HCT116 (cell line): ENCODE measurements at regions not wholly inside any gene's neighbourhood (a gene's known extent, or its start where the extent isn't known, plus 50 kb on each side); places are given as distances from the start of the nearest gene placed in this dataset.

ENCODE experiments used
- ATAC-seq: fragments of 200-7000 bp; cut with Tn5 transposase; 2 replicates; pipeline ENCODE4 v1.9.1; 2020; ENCODE audit warnings: mild to moderate bottlenecking, moderate library complexity
- BruUV-seq: library from RNA; stranded (reverse); fragments of 400-500 nt; replicated peaks from 2 replicates; lab custom pipeline; 2021; lab: Mats Ljungman, UMichigan
- CTCF ChIA-PET: fragments of 300-600 bp; sonication (Branson Sonifier 250); formaldehyde crosslinking; loops from one replicate; lab custom pipeline; 2021; ENCODE audit warnings: antibody characterized with exemption; lab: Charles Lee
- POLR2A ChIA-PET: fragments of 300-600, 350-600 bp; sonication (Branson Sonifier 250); formaldehyde crosslinking; loops from one replicate; lab custom pipeline; 2021; ENCODE audit warnings: antibody characterized with exemption; lab: Charles Lee
- RAD21 ChIA-PET, 2 experiments: fragments of 300-600 bp; sonication (Branson Sonifier 250); formaldehyde crosslinking; loops; one replicate each; lab custom pipeline; 2023; ENCODE audit warnings: low total read pairs in 2 of 2; ENCODE audit not compliant: uncharacterized antibody in 2 of 2, unreplicated experiment in 2 of 2, low non-redundant PET in 1 of 2; lab: Charles Lee
- DNase-seq: peaks from one replicate; pipeline ENCODE4 v3.0.0-alpha.2; 2010; ENCODE audit warnings: low read depth, low spot score
- H2AFZ ChIP-seq: fragments of 200-600 bp; shearing (Covaris generic), sonication (generic); 2 replicates; pipeline ENCODE4 v1.6.1; 2017; ENCODE audit warnings: low read depth, mixed run types, mixed read lengths, antibody characterized with exemption, low read length; ENCODE audit not compliant: poor library complexity, severe bottlenecking
- H3K27ac ChIP-seq: 2 replicates; pipeline ENCODE4 v1.5.1; 2012; ENCODE audit warnings: low read depth, low read length
- H3K27me3 ChIP-seq: fragments of 200-600 bp; sonication (generic); 2 replicates; pipeline ENCODE4 v1.6.1; 2016; ENCODE audit warnings: mixed run types, low read length, mixed read lengths; ENCODE audit not compliant: insufficient read depth
- H3K36me3 ChIP-seq, 2 experiments: fragments of 200-500 bp in 1 of 2; fragments of 200-600 bp in 1 of 2; sonication (Bioruptor generic) in 1 of 2; sonication (generic) in 1 of 2; 2 replicates each; pipeline versions ENCODE4 v1.5.1 to v1.6.1; 2014 to 2016; ENCODE audit warnings: low read length in 2 of 2, inconsistent platforms in 1 of 2, mixed read lengths in 1 of 2, mixed run types in 1 of 2; ENCODE audit not compliant: insufficient read depth in 2 of 2, control insufficient read depth in 1 of 2
- H3K4me1 ChIP-seq, 2 experiments: fragments of 200-600 bp in 1 of 2; sonication (generic) in 1 of 2; 2 replicates each; pipeline versions ENCODE4 v1.5.1 to v1.6.1; 2012 to 2017; ENCODE audit warnings: low read length in 2 of 2, inconsistent platforms in 1 of 2, mild to moderate bottlenecking in 1 of 2, mixed read lengths in 1 of 2, mixed run types in 1 of 2, moderate library complexity in 1 of 2; ENCODE audit not compliant: insufficient read depth in 2 of 2, control insufficient read depth in 1 of 2
- H3K4me2 ChIP-seq: fragments of 200-600 bp; sonication (generic); 2 replicates; pipeline ENCODE4 v1.6.1; 2017; ENCODE audit warnings: mixed run types, low read length, mixed read lengths
- H3K4me3 ChIP-seq, 2 experiments: fragments of 200-600 bp in 1 of 2; sonication (generic) in 1 of 2; replicated peaks in 1 of 2; 2 replicates each; pipeline ENCODE4 v1.5.1; 2011 to 2016; ENCODE audit warnings: low read length in 2 of 2, control low read depth in 1 of 2, low read depth in 1 of 2, mild to moderate bottlenecking in 1 of 2, mixed read lengths in 1 of 2, mixed run types in 1 of 2
- H3K79me2 ChIP-seq: fragments of 200-600 bp; sonication (generic); 2 replicates; pipeline ENCODE4 v1.6.1; 2017; ENCODE audit warnings: mild to moderate bottlenecking, mixed run types, low read length, moderate library complexity, mixed read lengths; ENCODE audit not compliant: insufficient read depth
- H3K9ac ChIP-seq: fragments of 200-600 bp; sonication (generic); 2 replicates; pipeline ENCODE4 v1.6.1; 2016; ENCODE audit warnings: low read length, mixed read lengths
- H3K9me2 ChIP-seq: fragments of 200-600 bp; sonication (generic), shearing (Covaris generic); 2 replicates; pipeline ENCODE4 v1.6.1; 2017; ENCODE audit warnings: mixed run types, mild to moderate bottlenecking, moderate library complexity; ENCODE audit not compliant: insufficient read depth
- H3K9me3 ChIP-seq, 2 experiments: fragments of 200-500 bp in 1 of 2; fragments of 200-600 bp in 1 of 2; sonication (Bioruptor generic) in 1 of 2; sonication (generic) in 1 of 2; 2 replicates each; pipeline ENCODE4 v1.6.1; 2014 to 2017; ENCODE audit warnings: low read length in 2 of 2, mixed read lengths in 2 of 2, inconsistent platforms in 1 of 2, low read depth in 1 of 2, mild to moderate bottlenecking in 1 of 2, mixed run types in 1 of 2, moderate library complexity in 1 of 2; ENCODE audit not compliant: control insufficient read depth in 1 of 2, insufficient read depth in 1 of 2
- H4K20me1 ChIP-seq: fragments of 200-600 bp; sonication (generic), shearing (Covaris generic); 2 replicates; pipeline ENCODE4 v1.6.1; 2017; ENCODE audit warnings: mixed run types, mild to moderate bottlenecking, moderate library complexity; ENCODE audit not compliant: insufficient read depth
- ATF3 ChIP-seq: IDR thresholded peaks from 2 replicates; pipeline ENCODE4 v1.6.1; 2012
- CBX3 ChIP-seq: IDR thresholded peaks from 2 replicates; pipeline ENCODE4 v1.6.1; 2012; ENCODE audit warnings: low read depth
- CEBPB ChIP-seq: IDR thresholded peaks from 2 replicates; pipeline ENCODE4 v1.6.1; 2012; ENCODE audit warnings: low read depth
- EGR1 ChIP-seq: IDR thresholded peaks from 2 replicates; pipeline ENCODE4 v1.6.1; 2012; ENCODE audit warnings: low read depth
- ELF1 ChIP-seq: IDR thresholded peaks from 2 replicates; pipeline ENCODE4 v1.6.1; 2012; ENCODE audit warnings: low read depth, borderline replicate concordance
- EZH2 ChIP-seq: fragments of 200-600 bp; sonication (generic); IDR thresholded peaks from 2 replicates; pipeline ENCODE4 v1.6.1; 2017; ENCODE audit warnings: antibody characterized with exemption, mixed run types
- EZH2phosphoT487 ChIP-seq: fragments of 200-600 bp; IDR thresholded peaks from 2 replicates; pipeline ENCODE4 v1.6.1; 2018; ENCODE audit warnings: antibody characterized with exemption, borderline replicate concordance
- FOSL1 ChIP-seq: IDR thresholded peaks from 2 replicates; pipeline ENCODE4 v1.6.1; 2012; ENCODE audit warnings: low read depth
- JUND ChIP-seq: IDR thresholded peaks from 2 replicates; pipeline ENCODE4 v1.6.1; 2012
- POLR2A ChIP-seq: IDR thresholded peaks from 2 replicates; pipeline ENCODE4 v1.7.0; 2011; ENCODE audit warnings: borderline replicate concordance; ENCODE audit not compliant: insufficient read depth, insufficient read length; ENCODE audit errors: extremely low read depth
- POLR2AphosphoS5 ChIP-seq: IDR thresholded peaks from 2 replicates; pipeline ENCODE4 v1.6.1; 2011; ENCODE audit warnings: mild to moderate bottlenecking, low read depth, low read length, moderate library complexity
- REST ChIP-seq: IDR thresholded peaks from 2 replicates; pipeline ENCODE4 v1.6.1; 2012; ENCODE audit warnings: low read depth
- SIN3A ChIP-seq: IDR thresholded peaks from 2 replicates; pipeline ENCODE4 v1.6.1; 2012; ENCODE audit warnings: low read depth
- SP1 ChIP-seq: IDR thresholded peaks from 2 replicates; pipeline ENCODE4 v1.6.1; 2012; ENCODE audit warnings: low read depth
- SRF ChIP-seq: IDR thresholded peaks from 2 replicates; pipeline ENCODE4 v1.6.1; 2012; ENCODE audit warnings: low read depth
- TCF7L2 ChIP-seq: IDR thresholded peaks from 2 replicates; pipeline ENCODE4 v1.7.0; 2011; ENCODE audit warnings: borderline replicate concordance, inconsistent platforms; ENCODE audit not compliant: insufficient read depth, insufficient read length; ENCODE audit errors: extremely low read depth
- YY1 ChIP-seq: IDR thresholded peaks from 2 replicates; pipeline ENCODE4 v1.6.1; 2011; ENCODE audit warnings: low read length, low read depth, moderate library complexity, mild to moderate bottlenecking; ENCODE audit not compliant: insufficient replicate concordance; ENCODE audit errors: extremely low read depth
- ZBTB33 ChIP-seq: IDR thresholded peaks from 2 replicates; pipeline ENCODE4 v1.6.1; 2011; ENCODE audit warnings: mild to moderate bottlenecking, low read length, moderate library complexity; ENCODE audit not compliant: insufficient replicate concordance; ENCODE audit errors: extremely low read depth
- ZFX ChIP-seq: fragments of 450-650 bp; IDR thresholded peaks from 2 replicates; pipeline ENCODE4 v1.6.1; 2017
- ZNF274 ChIP-seq: fragments of 200-500 bp; sonication (Bioruptor generic); IDR thresholded peaks from 2 replicates; pipeline ENCODE4 v1.6.1; 2014; ENCODE audit warnings: mild to moderate bottlenecking, low read depth, low read length, inconsistent platforms
- intact Hi-C: fragments of 100-400 bp; cut with micrococcal nuclease; formaldehyde crosslinking; loops from 2 replicates; pipeline ENCODE4 v1.10.0; 2022

- BruUV-seq, result no TSS peak
Observed at GRCh38 chr18:14919666-14920065, 171.7 kb downstream of the ANKRD30B start.

GRCh38 chr18:14921031-14921430, 173.1 kb downstream of the ANKRD30B start:
- H3K36me3 ChIP-seq, result no peaks in the 10 kb centered on the region
- no peaks in the 10 kb centered on the region for H3K4me1 ChIP-seq
- RAD21 ChIA-PET, result no interaction called here
- H3K9me2 ChIP-seq, result no peaks in the 10 kb centered on the region
- ATAC-seq, result no peak
- POLR2A ChIA-PET, result no interaction called here
- H3K4me2 ChIP-seq, result no peak overlapping the region
- intact Hi-C loops, result no loop called here
- no peak for DNase-seq
- CTCF ChIA-PET, result no interaction called here
- H3K9me3 ChIP-seq, result peaks cover 14 to 42% of the 10 kb centered on the region in 2 experiments; a peak in 2 of 4 replicates
- BruUV-seq, result no TSS peak
- H2AFZ ChIP-seq, result no peak overlapping the region
- no peak overlapping the region for H3K27ac ChIP-seq
- H3K9ac ChIP-seq, result no peak overlapping the region
- H4K20me1 ChIP-seq, result no peaks in the 10 kb centered on the region
- no peaks in the 10 kb centered on the region for H3K27me3 ChIP-seq
- H3K79me2 ChIP-seq, result no peaks in the 10 kb centered on the region
- H3K4me3 ChIP-seq, result no peak overlapping the region
- TF ChIP-seq SP1 (no peak), ZBTB33 (no peak), SIN3A (no peak), EGR1 (no peak), ZFX (no peak), FOSL1 (no peak), JUND (no peak), REST (no peak), POLR2A (no peak), TCF7L2 (no peak), CEBPB (no peak), POLR2AphosphoS5 (no peak)

More at GRCh38 chr18:14919666-14920065, 171.7 kb downstream of the ANKRD30B start:
- Histone ChIP-seq H3K4me1 (no peaks in the 10 kb centered on the region), H3K9me2 (no peaks in the 10 kb centered on the region), H3K27ac (no peak overlapping the region), H3K79me2 (no peaks in the 10 kb centered on the region), H3K4me3 (no peak overlapping the region), H3K36me3 (no peaks in the 10 kb centered on the region), H2AFZ (no peak overlapping the region), H3K27me3 (no peaks in the 10 kb centered on the region), H3K9me3 (peaks cover 14 to 42% of the 10 kb centered on the region in 2 experiments; a peak in 2 of 4 replicates), H3K9ac (no peak overlapping the region), H4K20me1 (no peaks in the 10 kb centered on the region), H3K4me2 (no peak overlapping the region)
- RAD21 ChIA-PET, result no interaction called here
- CTCF ChIA-PET, result no interaction called here
- POLR2A ChIA-PET, result no interaction called here
- TF ChIP-seq ZFX, result no peak
- no peak for TF ChIP-seq SIN3A
- TF ChIP-seq ATF3, result no peak
- no peak for TF ChIP-seq ZNF274
- no peak for TF ChIP-seq CBX3
- TF ChIP-seq EZH2, result no peak
- no peak for TF ChIP-seq EGR1
- no peak for TF ChIP-seq EZH2phosphoT487
- no peak for TF ChIP-seq SP1
- TF ChIP-seq ELF1, result no peak
- TF ChIP-seq YY1, result no peak
- TF ChIP-seq SRF, result no peak
- TF ChIP-seq JUND, result no peak
- intact Hi-C loops, result no loop called here
- DNase-seq (no peak), ATAC-seq (no peak)
